Right lobe of liver (tissue), 4 donors: ENCODE measurements at regions not wholly inside any gene's neighbourhood (a gene's known extent, or its start where the extent isn't known, plus 50 kb on each side); places are given as distances from the start of the nearest gene placed in this dataset.
"Not testable (repeated sequence)": the region's sequence is repeated elsewhere in the genome, so short reads cannot be mapped to it uniquely, and the experiment has no call there.

Experiments used
- CTCF ChIP-seq, 4 donors: fragments of 200-600 bp in 3 of 4; fragments of 450-650 bp in 1 of 4; IDR thresholded peaks; one replicate each; pipeline versions ENCODE4 v1.5.1 to v1.8.0; 2016 to 2022; ENCODE audit warnings: antibody characterized with exemption in 4 of 4, mild to moderate bottlenecking in 2 of 4
- POLR2A ChIP-seq: fragments of 450-650 bp; IDR thresholded peaks from one replicate; pipeline ENCODE4 v1.6.1; 2017; ENCODE audit warnings: antibody characterized with exemption, mild to moderate bottlenecking
- donor health status: DM: no; HTN: no; CAD: no.
- donor health status: DM: no; HTN: no; CAD: no.
- donor health status: DM: no; HTN: yes; CAD: no.

GRCh38 chr1:121543988-121544387, 359.2 kb downstream of the SRGAP2C start:
- not testable (repeated sequence) for TF ChIP-seq CTCF (IDR thresholded peaks at IDR 0.05); POLR2A
